IMR-90 (cell line): ENCODE measurements at regions not wholly inside any gene's neighbourhood (a gene's known extent, or its start where the extent isn't known, plus 50 kb on each side); places are given as distances from the start of the nearest gene placed in this dataset.

ENCODE experiments used
- ATAC-seq: fragments of 200-7000 bp; cut with Tn5 transposase; 2 replicates; pipeline ENCODE4 v1.9.1; 2020; ENCODE audit warnings: low read depth, mild to moderate bottlenecking, moderate library complexity
- BruUV-seq: library from RNA; stranded (reverse); fragments of 400-500 nt; replicated peaks from 2 replicates; lab custom pipeline; 2021; lab: Mats Ljungman, UMichigan
- CTCF ChIA-PET: fragments of 300-600 bp; formaldehyde crosslinking; extraction: SDS; loops from one replicate; lab custom pipeline; 2021; ENCODE audit warnings: antibody characterized with exemption; lab: Yijun Ruan, JAX
- POLR2A ChIA-PET: fragments of 300-600 bp; sonication (Branson Sonifier 250); formaldehyde crosslinking; loops from one replicate; lab custom pipeline; 2022; ENCODE audit warnings: antibody characterized with exemption; ENCODE audit not compliant: unreplicated experiment; lab: Charles Lee
- DNase-seq: peaks from one replicate; pipeline ENCODE4 v3.0.0; 2013
- H2AFZ ChIP-seq: replicated peaks from 2 replicates; pipeline ENCODE3; 2013; ENCODE audit warnings: low read length, mild to moderate bottlenecking; ENCODE audit not compliant: poor library complexity
- H2AK5ac ChIP-seq: 2 replicates; pipeline ENCODE4 v1.6.1; 2013; ENCODE audit warnings: low read depth, low read length, inconsistent platforms
- H2AK9ac ChIP-seq: replicated peaks from 2 replicates; pipeline ENCODE3; 2013; ENCODE audit warnings: mild to moderate bottlenecking, low read depth, low read length, moderate library complexity; ENCODE audit not compliant: poor library complexity
- H2BK120ac ChIP-seq: 2 replicates; pipeline ENCODE4 v1.6.1; 2013; ENCODE audit warnings: low read depth, low read length, inconsistent platforms
- H2BK15ac ChIP-seq: 3 replicates; pipeline ENCODE4 v1.6.1; 2013; ENCODE audit warnings: low read depth, low read length, inconsistent platforms
- H2BK20ac ChIP-seq: 2 replicates; pipeline ENCODE4 v1.6.1; 2013; ENCODE audit warnings: low read depth, mild to moderate bottlenecking, inconsistent platforms, low read length, moderate library complexity
- H2BK5ac ChIP-seq: 2 replicates; pipeline ENCODE4 v1.6.1; 2013; ENCODE audit warnings: mild to moderate bottlenecking, low read depth, low read length, inconsistent platforms; ENCODE audit not compliant: poor library complexity, severe bottlenecking
- H3K14ac ChIP-seq: replicated peaks from 2 replicates; pipeline ENCODE4 v1.6.1; 2013; ENCODE audit warnings: low read depth, low read length, inconsistent platforms
- H3K18ac ChIP-seq: 2 replicates; pipeline ENCODE4 v1.6.1; 2013; ENCODE audit warnings: low read depth, low read length, control low read depth
- H3K23ac ChIP-seq: 2 replicates; pipeline ENCODE4 v1.6.1; 2013; ENCODE audit warnings: low read depth, low read length, inconsistent platforms
- H3K27ac ChIP-seq: 2 replicates; pipeline ENCODE4 v1.5.1; 2013; ENCODE audit warnings: mild to moderate bottlenecking, control low read depth, low read length; ENCODE audit not compliant: insufficient read depth
- H3K27me3 ChIP-seq: 2 replicates; pipeline ENCODE4 v1.6.1; 2013; ENCODE audit warnings: low read length; ENCODE audit not compliant: control insufficient read depth, insufficient read depth
- H3K36me3 ChIP-seq: 2 replicates; pipeline ENCODE4 v1.6.1; 2013; ENCODE audit warnings: low read length, mixed read lengths; ENCODE audit not compliant: control insufficient read depth, insufficient read depth
- H3K4ac ChIP-seq: 2 replicates; pipeline ENCODE4 v1.6.1; 2013; ENCODE audit warnings: low read depth, low read length, inconsistent platforms
- H3K4me1 ChIP-seq: 2 replicates; pipeline ENCODE4 v1.6.1; 2013; ENCODE audit warnings: low read length, mixed read lengths; ENCODE audit not compliant: control insufficient read depth, insufficient read depth
- H3K4me2 ChIP-seq: 2 replicates; pipeline ENCODE4 v1.6.1; 2013; ENCODE audit warnings: low read depth, mild to moderate bottlenecking, control low read depth, low read length, moderate library complexity
- H3K4me3 ChIP-seq: 2 replicates; pipeline ENCODE4 v1.5.1; 2013; ENCODE audit warnings: low read depth, mild to moderate bottlenecking, control low read depth, low read length, moderate library complexity; ENCODE audit not compliant: insufficient read depth
- H3K56ac ChIP-seq: 2 replicates; pipeline ENCODE4 v1.6.1; 2013; ENCODE audit warnings: low read length, inconsistent platforms; ENCODE audit not compliant: insufficient read depth; ENCODE audit errors: extremely low read depth
- H3K79me1 ChIP-seq, 2 experiments: 2 replicates each; pipeline ENCODE4 v1.6.1; 2013; ENCODE audit warnings: low read length in 2 of 2, inconsistent platforms in 1 of 2, low read depth in 1 of 2
- H3K9ac ChIP-seq: 2 replicates; pipeline ENCODE4 v1.6.1; 2013; ENCODE audit warnings: low read depth, low read length, control low read depth
- H3K9me1 ChIP-seq: 2 replicates; pipeline ENCODE4 v1.6.1; 2013; ENCODE audit warnings: low read length, inconsistent platforms; ENCODE audit not compliant: insufficient read depth
- H3K9me3 ChIP-seq: 2 replicates; pipeline ENCODE4 v1.6.1; 2013; ENCODE audit warnings: low read length; ENCODE audit not compliant: control insufficient read depth, insufficient read depth
- H4K20me1 ChIP-seq: 2 replicates; pipeline ENCODE4 v1.6.1; 2013; ENCODE audit warnings: low read length, inconsistent platforms; ENCODE audit not compliant: insufficient read depth
- H4K5ac ChIP-seq: 2 replicates; pipeline ENCODE4 v1.6.1; 2013; ENCODE audit warnings: mild to moderate bottlenecking, low read depth, low read length, control low read depth
- H4K8ac ChIP-seq, 2 experiments: 2 replicates each; pipeline ENCODE4 v1.6.1; 2013; ENCODE audit warnings: low read depth in 2 of 2, low read length in 2 of 2, control low read depth in 1 of 2, inconsistent platforms in 1 of 2
- H4K91ac ChIP-seq: 2 replicates; pipeline ENCODE4 v1.6.1; 2013; ENCODE audit warnings: low read depth, low read length, inconsistent platforms; ENCODE audit not compliant: insufficient read depth
- BHLHE40 ChIP-seq: fragments of 150-350 bp; IDR thresholded peaks from 2 replicates; pipeline ENCODE4 v1.6.1; 2016; ENCODE audit warnings: mild to moderate bottlenecking, low read depth, low read length
- CEBPB ChIP-seq: IDR thresholded peaks from 2 replicates; pipeline ENCODE4 v1.6.1; 2012; ENCODE audit warnings: low read depth, low read length, improper control_type of control experiment
- FOS ChIP-seq: fragments of 150-350 bp; IDR thresholded peaks from 2 replicates; pipeline ENCODE4 v1.6.1; 2016; ENCODE audit warnings: low read depth, low read length
- WGBS, 2 experiments: methylation state at CpG; one replicate each; pipeline versions ENCODE4 v1.1.5 to v1.1.7; 2013; ENCODE audit warnings: missing lambda C conversion rate in 2 of 2; ENCODE audit not compliant: insufficient read length in 1 of 2; ENCODE audit errors: extremely low coverage in 2 of 2; 5-methylcytosine and 5-hydroxymethylcytosine counted together
- dilution Hi-C: fragments of 300-500 bp; cut with HindIII; formaldehyde crosslinking; loops from one replicate; pipeline ENCODE4 v1.14.3; 2018; ENCODE audit warnings: low sequenced_read_pairs; ENCODE audit not compliant: unreplicated experiment
- in situ Hi-C: fragments of 300-500 bp; cut with MboI; formaldehyde crosslinking; loops from 3 replicates; pipeline ENCODE4 v1.14.3; 2019; ENCODE audit warnings: low sequenced_read_pairs, inconsistent platforms, mixed read lengths
- intact Hi-C: fragments of 100-400 bp; cut with micrococcal nuclease; formaldehyde crosslinking; loops from 2 replicates; pipeline ENCODE4 v1.10.0; 2022
- TF ChIP-seq, protein P1 (sequence below): fragments of 150-350 bp; IDR thresholded peaks from 2 replicates; pipeline ENCODE4 v1.6.1; 2016; ENCODE audit warnings: low read depth, mild to moderate bottlenecking, low read length, moderate library complexity, borderline replicate concordance

DNA sequence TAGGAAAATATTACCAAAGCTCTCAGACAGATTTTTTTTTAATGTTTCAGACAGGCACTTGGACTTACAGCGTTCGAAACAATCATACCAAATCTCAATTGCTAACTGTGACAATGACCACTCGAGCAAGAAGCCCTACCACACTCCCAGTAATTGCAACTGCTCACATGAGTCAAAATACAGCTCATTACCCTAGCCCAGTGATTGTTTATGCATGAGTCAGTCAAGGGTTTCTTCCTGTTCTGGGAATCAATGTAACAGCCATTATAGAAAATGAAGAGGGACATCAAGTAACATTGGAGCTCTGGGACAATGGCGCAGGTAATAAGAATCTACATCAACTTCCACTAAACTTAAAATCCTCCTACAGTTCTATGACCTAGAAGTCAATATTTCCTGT lies 56.1 kb upstream of the SH3GLB1 start:
- Histone ChIP-seq H3K4me1 (no peaks in the 10 kb centered on the region), H4K5ac (no peak overlapping the region), H2BK120ac (no peak overlapping the region), H2BK15ac (no peak overlapping the region), H2BK5ac (no peak overlapping the region), H4K20me1 (no peaks in the 10 kb centered on the region), H3K14ac (no peak overlapping the region), H4K8ac (no peak overlapping the region), H2AFZ (no peak overlapping the region), H3K9ac (no peak overlapping the region), H3K27ac (no peak overlapping the region), H3K36me3 (no peaks in the 10 kb centered on the region), H3K27me3 (no peaks in the 10 kb centered on the region), H3K4me3 (no peak overlapping the region), H3K9me1 (no peaks in the 10 kb centered on the region), H3K4ac (no peak overlapping the region), H2BK20ac (no peak overlapping the region), H3K56ac (no peak overlapping the region), H3K9me3 (no peaks in the 10 kb centered on the region), H2AK5ac (no peak overlapping the region), H4K91ac (no peak overlapping the region), H3K79me1 (no peaks in the 10 kb centered on the region), H2AK9ac (no peak overlapping the region), H3K23ac (no peak overlapping the region), H3K4me2 (no peak overlapping the region), H3K18ac (no peak overlapping the region)
- in situ Hi-C loops: no loop called here
- CTCF ChIA-PET: no interaction called here
- DNase-seq (peak; percentile 80), ATAC-seq (peak; percentile 82)
- intact Hi-C loops: no loop called here
- dilution Hi-C loops: no loop called here
- TF ChIP-seq CEBPB (peak; percentile 34; the same call in 1 of the 2 replicates), FOS (0 out of 2 replicates have a peak, but pooled peaks have one; percentile 45), BHLHE40 (peak; percentile 74)
- TF ChIP-seq, protein P1, sequence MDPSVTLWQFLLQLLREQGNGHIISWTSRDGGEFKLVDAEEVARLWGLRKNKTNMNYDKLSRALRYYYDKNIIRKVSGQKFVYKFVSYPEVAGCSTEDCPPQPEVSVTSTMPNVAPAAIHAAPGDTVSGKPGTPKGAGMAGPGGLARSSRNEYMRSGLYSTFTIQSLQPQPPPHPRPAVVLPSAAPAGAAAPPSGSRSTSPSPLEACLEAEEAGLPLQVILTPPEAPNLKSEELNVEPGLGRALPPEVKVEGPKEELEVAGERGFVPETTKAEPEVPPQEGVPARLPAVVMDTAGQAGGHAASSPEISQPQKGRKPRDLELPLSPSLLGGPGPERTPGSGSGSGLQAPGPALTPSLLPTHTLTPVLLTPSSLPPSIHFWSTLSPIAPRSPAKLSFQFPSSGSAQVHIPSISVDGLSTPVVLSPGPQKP: no peak
- POLR2A ChIA-PET: no interaction called here
- WGBS, 2 experiments: 90% methylated on average over 2 of the region's 4 CpGs; no CpG with 5 or more reads in 1 of the 2 experiments
- no TSS peak for BruUV-seq
